Germinal center (tissue), 1 donor: ENCODE measurements at regions not wholly inside any gene's neighbourhood (a gene's known extent, or its start where the extent isn't known, plus 50 kb on each side); places are given as distances from the start of the nearest gene placed in this dataset.
"Not testable (repeated sequence)": the region's sequence is repeated elsewhere in the genome, so short reads cannot be mapped to it uniquely, and the experiment has no call there.

Experiments
- DNase-seq: peaks from one replicate; pipeline ENCODE4 v3.0.0; 2012; ENCODE audit warnings: mixed read lengths, low spot score

DNA sequence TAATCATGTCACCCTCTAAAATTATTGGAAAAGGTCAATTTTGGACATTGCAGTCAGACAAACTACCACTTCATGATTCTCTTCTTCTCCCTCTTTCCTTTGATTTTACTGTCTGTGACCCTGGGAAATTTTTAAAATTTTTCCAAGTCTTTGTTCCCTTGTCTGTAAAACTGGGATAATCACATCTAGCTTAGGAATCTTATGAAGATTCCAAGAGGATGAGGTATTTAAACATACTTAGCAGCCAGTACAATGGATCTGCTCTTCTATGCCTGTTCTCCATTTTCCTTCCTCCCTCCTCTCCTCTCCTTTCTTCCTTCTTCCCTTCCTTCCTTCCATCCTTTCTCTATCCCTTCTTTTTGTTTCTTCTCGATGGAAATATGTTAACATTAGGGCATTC is 651.6 kb upstream of the MARCKS start:
- no peak for DNase-seq

DNA sequence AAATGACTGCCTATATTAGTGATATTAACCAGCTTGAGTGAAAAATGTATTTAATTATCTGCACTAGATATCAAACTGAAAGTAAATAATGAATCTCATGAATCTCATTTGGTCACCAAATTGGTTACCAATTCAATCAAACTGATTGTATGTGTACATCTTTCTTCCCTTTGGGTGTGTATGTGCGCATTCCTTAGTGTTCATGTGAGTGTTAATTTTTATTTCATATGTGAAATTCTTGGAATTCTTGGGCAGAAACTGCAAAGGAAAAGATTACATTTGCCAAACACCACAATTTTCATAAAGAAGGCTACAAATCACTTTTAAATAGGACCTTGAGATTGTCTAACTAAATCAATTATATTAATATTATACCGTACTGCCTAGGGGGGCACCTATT is 648.4 kb upstream of the MARCKS start:
- DNase-seq, result no peak

DNA sequence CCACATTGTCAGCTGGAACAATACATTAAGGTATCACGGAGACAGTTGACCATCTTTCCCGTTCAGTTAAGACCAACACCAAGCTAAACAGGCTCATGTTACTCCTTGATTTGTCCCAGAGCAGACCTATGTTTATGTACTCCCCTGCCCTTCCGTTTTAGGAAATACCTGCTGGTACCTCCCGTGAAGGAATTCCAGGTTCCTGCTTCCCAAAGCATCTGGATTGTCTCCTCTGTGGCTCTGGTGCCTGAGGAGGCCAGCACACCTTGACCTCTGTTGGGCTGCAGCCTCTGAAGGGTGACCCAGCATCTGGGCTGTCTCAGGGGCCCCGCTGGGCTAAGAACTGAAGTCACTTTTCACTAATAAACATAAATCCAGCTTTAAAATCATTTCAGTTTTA is 647.8 kb upstream of the MARCKS start:
- no peak for DNase-seq

DNA sequence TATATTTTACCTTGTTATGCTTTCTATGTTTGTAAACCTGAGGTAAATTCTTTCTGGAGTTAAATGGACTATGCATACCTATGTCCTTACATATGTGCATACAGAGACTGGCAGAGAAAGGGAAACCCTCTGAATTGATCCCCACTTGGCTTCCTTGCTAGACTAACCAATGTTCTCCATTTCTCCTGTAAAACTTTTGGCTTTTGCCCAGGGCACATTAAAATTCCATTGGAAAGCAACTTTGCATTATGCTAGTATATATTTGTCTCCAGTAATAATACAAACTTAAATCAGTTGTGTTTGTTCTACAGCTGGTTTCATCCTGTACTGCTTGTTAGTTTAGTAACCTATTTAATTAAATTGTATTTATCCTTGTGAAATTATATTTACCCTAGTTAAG is 646.0 kb upstream of the MARCKS start:
- no peak for DNase-seq

DNA sequence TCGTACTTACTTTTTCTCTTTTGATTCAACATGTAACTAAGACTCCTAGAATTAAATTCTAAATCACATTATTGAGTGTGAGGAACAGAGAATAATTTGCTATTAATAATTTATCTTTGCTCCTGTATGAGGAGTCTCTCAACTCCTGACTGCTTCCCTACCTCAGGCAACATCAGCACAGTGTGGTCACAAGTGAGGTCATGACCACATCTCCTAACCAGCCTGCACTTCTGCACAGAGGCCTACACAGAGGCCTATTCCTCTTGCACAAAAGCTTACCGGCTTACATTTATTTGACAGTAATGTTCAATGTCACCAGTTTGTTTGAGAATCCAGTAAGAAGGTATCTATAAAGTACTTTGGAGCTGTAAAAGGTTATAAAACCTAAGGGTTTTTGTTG is 637.4 kb upstream of the MARCKS start:
- DNase-seq, result no peak

DNA sequence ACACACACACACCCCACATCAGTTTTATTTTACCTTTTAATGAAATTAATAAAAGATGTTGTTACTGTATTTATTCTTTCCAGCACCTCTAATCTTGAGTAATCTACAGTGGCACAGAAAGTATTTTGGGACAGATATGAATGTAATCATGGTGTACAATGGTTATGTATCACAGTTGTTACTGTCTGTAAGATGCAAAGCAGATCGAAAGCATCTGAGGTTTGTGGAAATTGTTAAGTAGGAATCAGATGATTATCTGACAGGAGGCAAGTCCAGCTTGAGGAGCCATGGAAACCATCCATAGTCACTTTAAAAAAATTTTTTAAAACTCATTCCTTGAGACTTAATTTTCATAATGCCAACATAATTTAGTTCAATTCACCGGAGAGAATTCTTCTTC is 636.3 kb upstream of the MARCKS start:
- DNase-seq, result no peak

DNA sequence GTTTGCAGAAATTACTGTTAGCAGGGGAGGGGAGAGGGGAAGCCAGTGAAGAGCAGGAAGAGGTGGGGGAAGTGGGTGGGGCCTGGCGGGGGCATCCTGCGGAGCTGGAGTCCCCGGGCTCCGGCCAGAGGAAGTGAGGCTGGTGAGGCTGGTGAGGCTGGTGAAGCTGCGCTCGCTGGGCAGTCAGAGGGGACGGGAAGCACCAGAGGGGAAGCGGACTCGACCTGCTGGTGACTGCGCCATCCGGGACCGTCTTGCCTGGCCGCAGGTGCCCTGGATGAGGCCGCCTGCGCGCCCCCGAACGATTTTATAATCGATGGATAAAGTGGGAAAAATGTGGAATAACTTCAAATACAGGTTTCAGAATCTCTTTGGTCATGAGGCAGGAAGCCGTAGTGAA is 635.3 kb upstream of the MARCKS start:
- no peak for DNase-seq

DNA sequence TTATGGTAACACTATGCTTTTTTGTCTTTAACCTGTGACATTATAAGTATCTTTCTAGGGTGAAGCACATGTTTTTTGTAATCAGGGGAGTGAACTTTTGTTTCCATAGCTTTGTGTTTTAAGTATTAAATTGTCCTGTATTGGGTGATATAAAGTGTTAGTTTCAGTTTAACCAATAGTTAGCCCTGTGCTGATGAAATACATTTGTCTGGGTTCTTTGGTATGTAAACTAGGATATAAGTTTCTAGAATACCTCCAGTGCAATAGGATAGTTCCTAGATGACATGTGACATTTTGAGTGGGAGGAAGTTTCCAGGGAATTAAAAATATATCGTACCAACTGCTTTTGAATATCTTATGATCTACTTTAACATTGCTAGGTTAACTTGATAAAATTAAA is 611.0 kb upstream of the MARCKS start:
- no peak for DNase-seq

DNA sequence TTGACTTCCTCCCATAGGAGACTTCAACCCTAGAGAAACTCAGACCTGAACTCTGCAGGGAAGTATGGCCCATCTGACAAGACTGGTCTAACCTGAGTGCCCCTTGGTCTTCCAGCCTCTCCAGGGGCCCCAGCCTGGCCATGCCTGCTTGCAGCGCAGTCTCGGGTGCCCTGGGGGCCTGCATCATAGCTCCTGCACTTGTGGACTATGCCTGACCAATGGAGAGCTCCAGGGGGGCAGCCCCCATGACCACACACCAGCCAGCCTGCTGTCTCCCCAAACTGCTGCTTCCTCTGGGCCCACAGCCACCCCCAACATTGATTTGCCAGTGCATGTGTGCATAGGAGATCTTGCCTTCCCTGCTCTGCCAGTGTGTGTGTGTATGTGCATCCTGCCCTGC is 608.6 kb upstream of the MARCKS start:
- no peak for DNase-seq

DNA sequence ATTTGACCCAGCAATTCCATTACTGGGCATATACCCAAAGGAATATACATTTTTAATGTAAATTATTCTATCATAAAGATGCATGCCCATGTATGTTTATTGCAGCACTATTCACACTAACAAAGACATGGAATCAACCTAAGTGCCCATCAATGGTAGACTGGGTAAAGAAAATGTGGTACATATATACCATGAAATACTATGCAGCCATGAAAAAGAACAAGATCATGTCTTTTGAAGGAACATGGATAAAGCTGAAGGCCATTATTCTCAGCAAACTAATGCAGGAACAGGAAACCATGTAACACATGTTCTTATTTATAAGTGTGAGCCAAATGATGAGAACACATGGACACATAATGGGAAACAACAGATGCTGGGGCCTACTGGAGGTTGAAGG is 603.0 kb upstream of the MARCKS start:
- DNase-seq, result not testable (repeated sequence)

DNA sequence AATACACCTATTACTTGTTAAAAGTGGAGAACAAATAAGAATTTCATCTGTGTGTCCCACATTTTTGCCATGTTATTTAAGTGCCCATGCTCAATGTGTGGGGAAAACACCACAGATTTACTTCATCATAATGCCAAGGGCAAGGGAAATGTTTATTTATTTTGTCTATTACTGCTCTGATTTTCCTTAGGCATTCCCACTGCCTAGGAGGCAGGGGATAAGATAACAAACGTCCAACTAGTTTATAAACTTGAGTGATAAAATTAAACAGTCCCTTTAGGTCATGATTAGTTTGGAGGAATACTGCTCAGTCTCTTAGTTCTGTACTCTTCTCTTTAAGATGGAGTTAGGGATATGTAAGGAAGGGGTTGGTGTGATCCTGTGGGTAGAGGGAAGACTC is 598.4 kb upstream of the MARCKS start:
- DNase-seq, result no peak

DNA sequence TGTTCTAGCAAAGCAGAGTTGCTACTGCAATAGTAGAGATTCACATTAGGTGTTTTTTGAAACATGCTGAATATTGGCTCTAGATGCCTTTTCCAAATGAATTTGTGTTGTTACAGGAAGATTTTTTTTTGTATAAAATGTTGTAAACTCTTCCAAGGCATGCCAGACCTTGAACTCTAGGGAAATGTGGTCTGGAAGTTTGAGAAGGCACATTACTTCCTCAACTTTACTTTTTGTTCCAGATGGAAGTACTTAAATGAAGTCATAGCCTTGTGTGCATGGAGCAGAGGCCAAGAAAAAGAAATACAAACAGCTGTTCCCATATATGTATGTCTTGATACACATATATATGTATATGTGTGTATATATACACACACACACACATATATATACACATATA is 585.7 kb upstream of the MARCKS start:
- DNase-seq, result no peak

DNA sequence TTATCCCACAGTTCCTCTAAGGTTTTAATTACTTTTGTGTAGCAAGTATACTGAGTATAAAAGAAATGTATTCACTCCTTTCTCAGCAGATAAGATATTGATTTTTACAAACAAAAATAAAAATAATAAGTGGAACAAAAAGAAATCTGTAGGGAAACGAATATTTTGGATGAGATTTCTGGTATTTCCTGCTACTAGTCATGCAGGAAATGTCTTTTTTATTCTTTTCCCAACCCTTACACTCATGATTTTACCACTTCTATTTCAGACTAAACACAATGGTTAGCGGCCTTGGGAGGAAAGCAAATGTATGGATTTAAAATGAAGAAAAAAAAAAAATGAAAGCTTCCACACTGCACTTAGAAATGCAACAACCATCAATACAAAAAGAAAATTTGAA is 580.5 kb upstream of the MARCKS start:
- no peak for DNase-seq

DNA sequence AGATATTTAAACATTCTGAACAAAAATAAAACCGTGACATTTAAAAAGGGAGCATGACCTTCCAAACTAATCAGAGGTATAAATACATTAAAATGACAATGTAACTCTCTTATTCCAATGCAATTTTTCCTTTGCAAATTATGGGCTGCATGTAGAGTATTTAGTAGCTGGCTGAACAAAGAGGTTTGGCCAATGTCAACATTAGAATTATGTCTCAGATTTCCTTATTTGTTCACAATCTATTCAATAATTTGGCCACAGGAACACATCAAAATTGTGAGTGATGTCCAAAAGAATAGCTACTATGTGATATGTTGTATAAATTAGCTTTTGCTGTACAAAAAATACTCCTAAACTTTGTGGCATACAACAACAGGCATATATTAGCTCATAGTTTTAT is 580.0 kb upstream of the MARCKS start:
- DNase-seq, result no peak

DNA sequence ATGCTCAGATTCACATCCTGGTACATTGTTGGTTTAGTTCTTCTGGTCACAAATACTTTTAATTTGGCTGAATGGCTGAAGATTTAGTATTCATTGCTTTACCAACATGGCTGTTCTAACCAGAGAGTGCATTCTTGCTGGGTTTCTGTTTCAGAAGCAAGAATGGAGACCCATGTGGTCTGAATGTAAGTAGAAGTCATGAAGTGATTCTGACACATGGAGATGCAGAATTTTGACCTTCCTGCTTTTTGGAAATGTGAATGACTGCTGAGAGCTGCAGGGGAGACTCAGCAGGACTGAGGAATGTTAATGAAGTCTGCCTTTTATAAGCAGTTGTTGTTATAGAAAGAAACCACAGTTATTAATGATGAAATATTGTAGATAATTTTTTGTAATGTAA is 576.1 kb upstream of the MARCKS start:
- DNase-seq, result no peak

DNA sequence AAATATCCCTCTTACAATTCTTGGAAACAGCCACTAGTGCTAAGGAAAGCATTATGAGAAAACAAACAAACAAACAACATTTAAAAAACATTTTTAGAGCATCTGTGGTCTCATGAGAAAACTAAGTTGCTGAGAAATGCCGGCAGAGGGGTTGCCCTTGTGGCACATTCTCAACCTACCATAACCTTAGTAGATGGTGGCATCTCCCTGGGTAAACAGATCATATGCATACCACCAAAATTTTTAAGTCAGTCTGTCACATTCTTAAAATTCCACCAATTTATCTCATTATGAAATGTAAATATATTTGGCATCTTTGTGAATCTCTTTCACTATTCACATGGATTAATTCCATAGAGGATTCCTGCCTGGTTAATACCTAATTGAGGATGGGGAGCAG is 575.7 kb upstream of the MARCKS start:
- no peak for DNase-seq

DNA sequence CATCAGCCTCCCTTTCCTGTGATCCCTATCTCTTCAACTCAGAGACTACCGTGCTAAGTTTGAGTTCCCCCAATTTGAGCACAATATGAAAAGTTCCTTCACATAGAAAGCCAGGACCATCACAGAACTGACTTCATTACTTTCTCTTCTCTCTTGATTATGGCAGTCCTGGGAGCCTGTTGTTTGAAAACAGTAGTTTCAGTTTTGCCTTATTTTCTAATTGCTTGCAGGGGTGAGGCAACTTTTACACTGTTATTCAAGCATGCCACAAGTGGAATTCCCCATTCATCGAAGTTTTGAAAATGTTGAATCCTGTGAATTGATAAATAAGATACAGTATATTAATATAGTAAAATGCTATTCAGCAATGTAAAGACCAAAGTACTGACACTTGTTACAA is 569.7 kb upstream of the MARCKS start:
- DNase-seq, result no peak

DNA sequence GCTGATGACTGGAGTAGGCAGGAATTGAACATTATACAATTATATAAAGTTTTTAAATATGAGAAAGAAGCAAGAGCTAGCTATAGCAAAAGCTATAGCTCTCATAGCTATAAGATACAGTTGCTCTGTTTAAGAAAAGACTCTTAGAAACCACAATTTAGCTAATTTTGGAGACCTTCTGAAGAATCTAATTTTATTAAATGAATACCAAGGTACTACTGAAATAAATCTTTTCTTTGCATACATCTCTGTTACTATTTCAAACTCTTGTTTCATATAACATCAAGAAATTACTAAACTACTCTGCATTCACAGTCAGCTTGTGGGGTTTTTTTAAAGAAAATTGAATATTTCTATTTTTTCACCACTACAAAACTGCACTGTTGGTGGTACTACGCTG is 568.7 kb upstream of the MARCKS start:
- no peak for DNase-seq

DNA sequence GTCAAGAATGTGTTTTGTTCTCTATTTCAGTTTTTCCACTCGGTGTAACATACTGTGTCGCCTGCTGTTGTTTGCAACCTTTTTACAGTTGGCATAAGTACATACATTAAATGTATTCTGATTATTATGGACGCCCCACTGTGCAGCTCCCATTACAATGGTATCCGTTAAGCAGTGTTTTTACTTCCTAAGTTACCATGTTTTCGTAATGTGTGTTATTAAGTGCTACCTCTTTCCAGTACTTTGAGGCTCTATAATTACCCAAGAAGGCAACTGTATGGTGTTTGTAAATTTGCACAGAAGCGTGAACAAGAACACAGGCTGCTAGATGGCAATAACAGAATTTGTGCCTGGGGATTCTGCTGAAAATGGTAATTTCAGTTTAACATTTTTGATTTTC is 568.0 kb upstream of the MARCKS start:
- DNase-seq, result no peak

DNA sequence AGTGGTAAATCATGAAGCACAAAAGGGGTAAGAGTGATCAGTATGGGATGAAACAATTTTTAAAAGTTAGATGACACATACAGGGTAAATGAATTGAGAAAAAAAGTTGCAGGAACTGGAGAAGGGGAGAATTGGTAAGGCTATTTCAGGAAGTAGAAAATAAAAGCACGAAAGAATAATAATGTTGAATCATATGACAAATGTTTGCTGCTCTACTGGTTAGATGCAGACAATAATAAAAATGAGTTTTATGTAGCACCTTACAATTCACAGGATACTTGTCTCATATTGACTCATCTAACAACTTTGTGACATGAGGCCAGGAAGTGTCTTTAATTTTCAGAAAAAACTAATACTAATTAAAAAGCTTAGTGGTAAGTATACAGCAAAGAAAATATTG is 566.5 kb upstream of the MARCKS start:
- DNase-seq, result no peak

DNA sequence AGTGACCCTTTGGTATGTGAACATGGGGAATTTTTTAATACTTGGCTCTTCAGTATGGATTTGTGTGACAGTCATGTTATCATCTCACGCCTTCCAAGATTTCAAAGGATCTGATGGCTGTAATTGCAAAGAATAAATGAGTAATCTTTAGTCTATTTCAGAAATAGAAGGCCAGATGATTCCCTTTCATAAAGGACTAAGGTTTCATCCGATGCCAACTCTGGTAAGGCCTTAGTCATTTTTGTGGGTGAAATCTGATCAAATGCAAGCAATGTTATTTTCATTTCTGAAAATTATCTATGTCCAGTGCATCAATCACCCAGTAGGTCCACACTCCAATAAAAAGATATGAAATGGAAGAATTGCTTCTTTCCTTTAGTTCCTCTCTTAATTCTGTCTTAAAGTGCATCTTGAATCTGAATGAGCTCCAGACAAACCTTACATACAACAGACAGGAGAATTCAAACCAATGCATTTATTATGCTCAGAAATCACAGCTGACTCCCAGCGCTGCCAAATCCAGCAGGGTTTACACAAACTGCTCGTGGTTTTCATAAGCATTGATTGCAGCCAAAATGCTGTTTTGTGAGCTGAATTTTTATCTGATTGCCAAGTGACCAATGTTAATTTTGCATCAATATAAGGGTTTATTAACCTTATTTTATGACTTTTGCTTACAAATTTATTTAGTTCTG is 565.2 kb upstream of the MARCKS start:
- no peak for DNase-seq

DNA sequence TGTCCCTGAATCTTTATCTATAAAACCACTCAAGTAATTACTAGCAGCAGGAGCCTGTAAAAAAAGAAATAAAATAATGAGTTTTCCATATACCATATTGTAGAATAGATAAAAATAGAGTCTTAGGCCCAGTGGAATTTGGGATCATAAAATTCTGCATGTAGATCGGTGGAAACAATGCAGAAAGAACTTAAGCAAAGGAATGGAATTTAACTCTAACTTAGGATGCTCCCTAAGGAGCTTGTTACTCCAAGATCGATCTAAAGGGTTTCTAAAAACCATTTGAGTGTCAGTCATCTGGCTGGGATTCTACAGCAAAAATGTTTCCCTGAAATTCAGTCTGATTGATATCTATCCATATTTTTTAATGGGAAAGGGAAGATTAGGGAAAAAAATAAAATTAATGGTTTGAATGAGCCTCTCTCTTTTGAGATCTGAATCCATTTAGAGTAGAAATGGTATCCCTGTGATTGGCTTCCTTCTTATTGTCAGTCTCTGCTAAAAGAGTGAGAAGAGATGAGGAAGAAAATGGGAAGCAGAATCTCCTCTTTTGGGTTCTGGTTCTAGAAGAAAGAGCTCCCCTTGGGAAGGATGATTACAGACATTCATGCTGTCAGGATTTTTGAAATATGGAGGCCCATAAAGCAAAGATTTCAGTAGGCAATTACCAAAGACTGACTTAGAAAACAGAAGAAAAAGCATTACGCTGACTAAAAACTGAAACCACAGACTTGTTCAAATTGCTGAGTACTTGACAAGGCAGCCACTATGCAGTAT is 564.3 kb upstream of the MARCKS start:
- no peak for DNase-seq

DNA sequence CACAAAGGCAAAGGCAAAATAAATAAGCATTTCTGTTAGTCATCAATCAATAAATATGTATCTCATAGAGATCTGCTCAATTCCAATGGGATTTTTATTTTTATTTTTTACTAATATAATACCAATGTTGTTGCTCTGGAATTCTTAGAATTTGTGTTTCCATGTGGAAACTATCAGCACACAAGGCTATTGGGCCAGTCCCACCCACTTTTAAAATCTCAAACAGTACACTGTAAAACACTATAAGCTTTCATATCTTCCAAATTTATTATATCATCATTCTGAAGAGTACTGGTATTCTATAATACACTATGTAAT is 563.8 kb upstream of the MARCKS start:
- no peak for DNase-seq

DNA sequence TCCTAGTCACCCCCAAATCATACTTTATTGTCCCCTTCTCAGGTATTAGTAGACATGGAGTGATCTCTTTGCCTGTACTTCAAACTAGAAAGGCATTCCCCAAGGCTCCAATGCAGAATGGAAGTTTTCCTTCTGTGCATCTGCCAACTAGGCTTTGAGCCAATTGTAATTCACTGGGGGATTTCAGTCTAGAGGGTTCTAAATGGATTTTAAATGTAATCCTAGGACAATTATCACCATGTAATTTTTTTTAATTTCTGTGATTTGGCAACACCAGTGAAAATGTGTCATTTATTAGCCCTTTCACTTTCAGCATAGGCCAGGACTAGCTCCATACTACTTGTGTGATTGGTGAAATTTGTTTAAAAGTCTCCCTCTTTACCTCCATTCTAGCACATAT is 557.6 kb upstream of the MARCKS start:
- no peak for DNase-seq
